Breast epithelium (tissue), 4 donors: ENCODE measurements at regions not wholly inside any gene's neighbourhood (a gene's known extent, or its start where the extent isn't known, plus 50 kb on each side); places are given as distances from the start of the nearest gene placed in this dataset.

Source experiments
- DNase-seq, 2 donors: peaks; one replicate each; pipeline ENCODE4 v3.0.0-alpha.2; 2019; ENCODE audit warnings: low spot score in 2 of 2
- H3K27ac ChIP-seq, 2 donors: fragments of 200-600 bp; sonication (generic) in 1 of 2; one replicate each; pipeline ENCODE4 v1.5.1; 2016 to 2019; ENCODE audit warnings: mild to moderate bottlenecking in 1 of 2
- H3K27me3 ChIP-seq, 2 donors: fragments of 200-600 bp; sonication (generic) in 1 of 2; one replicate each; pipeline versions ENCODE4 v1.5.1 to v1.6.0; 2017 to 2019; ENCODE audit warnings: control low read depth in 1 of 2, mild to moderate bottlenecking in 1 of 2
- H3K36me3 ChIP-seq: fragments of 200-600 bp; one replicate; pipeline ENCODE4 v1.5.1; 2019
- H3K4me1 ChIP-seq, 2 donors: fragments of 200-600 bp; sonication (generic); one replicate each; pipeline ENCODE4 v1.5.1; 2016 to 2019; ENCODE audit warnings: control low read depth in 1 of 2
- H3K4me3 ChIP-seq, 3 donors: fragments of 200-600 bp; sonication (generic); 1 replicate in 2 of 3; 2 replicates in 1 of 3; pipeline ENCODE4 v1.5.1; 2016 to 2019; ENCODE audit warnings: mild to moderate bottlenecking in 3 of 3, moderate library complexity in 2 of 3
- H3K9me3 ChIP-seq, 2 donors: fragments of 200-600 bp; sonication (generic) in 1 of 2; one replicate each; pipeline ENCODE4 v1.5.1; 2016 to 2019; ENCODE audit warnings: control low read depth in 1 of 2
- CTCF ChIP-seq, 3 donors: fragments of 450-650 bp; IDR thresholded peaks; one replicate each; pipeline ENCODE4 v1.5.1; 2016 to 2017; ENCODE audit warnings: antibody characterized with exemption in 3 of 3, mild to moderate bottlenecking in 3 of 3, moderate library complexity in 3 of 3
- POLR2A ChIP-seq: fragments of 450-650 bp; IDR thresholded peaks from one replicate; pipeline ENCODE4 v1.6.1; 2016; ENCODE audit warnings: antibody characterized with exemption, mild to moderate bottlenecking, moderate library complexity
- POLR2AphosphoS5 ChIP-seq, 3 donors: sonication (generic); formaldehyde crosslinking; IDR thresholded peaks; one replicate each; pipeline ENCODE4 v1.6.1; 2017; ENCODE audit warnings: antibody characterized with exemption in 3 of 3
- intact Hi-C: fragments of 100-400 bp; cut with DNase I; formaldehyde crosslinking; loops from one replicate; pipeline ENCODE4 v1.15.1; 2023; ENCODE audit warnings: low total_unique reads

GRCh38 chr1:96346719-96347118 lies 374.9 kb upstream of the PTBP2 start:
- Histone ChIP-seq H3K4me1 (no peaks in the 10 kb centered on the region), H3K27me3 (no peaks in the 10 kb centered on the region), H3K4me3 (no peak overlapping the region), H3K9me3 (peaks cover 0 to 10% of the 10 kb centered on the region in 2 donors), H3K36me3 (no peaks in the 10 kb centered on the region), H3K27ac (no peak overlapping the region)
- TF ChIP-seq CTCF (IDR thresholded peaks at IDR 0.05), result no peak
- no peak for TF ChIP-seq POLR2AphosphoS5 (IDR thresholded peaks at IDR 0.05)
- TF ChIP-seq POLR2A, result no peak
- DNase-seq, result no peak
- intact Hi-C loops, result no loop called here

- no peak overlapping the region for H3K4me3 ChIP-seq
- no peaks in the 10 kb centered on the region for H3K4me1 ChIP-seq
- no peak overlapping the region for H3K27ac ChIP-seq
- H3K36me3 ChIP-seq, result no peaks in the 10 kb centered on the region
- TF ChIP-seq POLR2A (no peak), POLR2AphosphoS5 (IDR thresholded peaks at IDR 0.05) (no peak), CTCF (IDR thresholded peaks at IDR 0.05) (no peak)
- intact Hi-C loops, result no loop called here
- H3K27me3 ChIP-seq, result no peaks in the 10 kb centered on the region
- no peaks in the 10 kb centered on the region for H3K9me3 ChIP-seq
- no peak for DNase-seq
Measured at GRCh38 chr1:96349896-96350295, 371.7 kb upstream of the PTBP2 start.

GRCh38 chr1:96352733-96353132 lies 368.9 kb upstream of the PTBP2 start:
- Histone ChIP-seq H3K4me3 (no peak overlapping the region), H3K4me1 (no peaks in the 10 kb centered on the region), H3K27me3 (no peaks in the 10 kb centered on the region), H3K36me3 (no peaks in the 10 kb centered on the region), H3K27ac (no peak overlapping the region), H3K9me3 (no peaks in the 10 kb centered on the region)
- TF ChIP-seq CTCF (IDR thresholded peaks at IDR 0.05) (no peak), POLR2A (no peak), POLR2AphosphoS5 (IDR thresholded peaks at IDR 0.05) (no peak)
- intact Hi-C loops, result no loop called here
- no peak for DNase-seq

- no peak for TF ChIP-seq CTCF (IDR thresholded peaks at IDR 0.05)
- no peak for TF ChIP-seq POLR2A
- no peak for TF ChIP-seq POLR2AphosphoS5 (IDR thresholded peaks at IDR 0.05)
- H3K27me3 ChIP-seq, result no peaks in the 10 kb centered on the region
- no peak overlapping the region for H3K27ac ChIP-seq
- H3K9me3 ChIP-seq, result no peaks in the 10 kb centered on the region
- no peak overlapping the region for H3K4me3 ChIP-seq
- intact Hi-C loops, result no loop called here
- DNase-seq, result no peak
- no peaks in the 10 kb centered on the region for H3K36me3 ChIP-seq
- H3K4me1 ChIP-seq, result no peaks in the 10 kb centered on the region
Measured at GRCh38 chr1:96355521-96355920, 366.1 kb upstream of the PTBP2 start.

- Histone ChIP-seq H3K4me1 (no peaks in the 10 kb centered on the region), H3K36me3 (no peaks in the 10 kb centered on the region), H3K4me3 (no peak overlapping the region), H3K27ac (no peak overlapping the region), H3K9me3 (no peaks in the 10 kb centered on the region), H3K27me3 (no peaks in the 10 kb centered on the region)
- TF ChIP-seq CTCF (IDR thresholded peaks at IDR 0.05), result no peak
- no peak for TF ChIP-seq POLR2A
- TF ChIP-seq POLR2AphosphoS5 (IDR thresholded peaks at IDR 0.05), result no peak
- DNase-seq, result no peak
- intact Hi-C loops, result no loop called here
Measured at GRCh38 chr1:96355961-96356360, 365.6 kb upstream of the PTBP2 start.
